H1 (cell line): ENCODE measurements at regions not wholly inside any gene's neighbourhood (a gene's known extent, or its start where the extent isn't known, plus 50 kb on each side); places are given as distances from the start of the nearest gene placed in this dataset.

ENCODE experiments used
- CTCF ChIP-seq, 3 experiments: IDR thresholded peaks; 1 replicate in 2 of 3; 2 replicates in 1 of 3; pipeline versions ENCODE4 v1.5.1 to v1.6.1; 2011; ENCODE audit warnings: low read length in 3 of 3, mild to moderate bottlenecking in 3 of 3, inconsistent platforms in 2 of 3, low read depth in 1 of 3, moderate library complexity in 1 of 3; ENCODE audit not compliant: insufficient read depth in 1 of 3; ENCODE audit errors: control extremely low read depth in 1 of 3
- EP300 ChIP-seq, 2 experiments: IDR thresholded peaks; 1 replicate in 1 of 2; 2 replicates in 1 of 2; pipeline ENCODE4 v1.6.1; 2011 to 2012; ENCODE audit warnings: low read depth in 2 of 2, low read length in 2 of 2, mild to moderate bottlenecking in 2 of 2, borderline replicate concordance in 1 of 2, inconsistent platforms in 1 of 2, moderate library complexity in 1 of 2

- no peak for TF ChIP-seq CTCF (IDR thresholded peaks at IDR 0.05; ENCODE audit: control extremely low read depth in 1 of 3, insufficient read depth in 1 of 3, low read depth in 1 of 3, low read length in 3 of 3)
- no peak for TF ChIP-seq EP300 (IDR thresholded peaks at IDR 0.05; ENCODE audit: borderline replicate concordance in 1 of 2, low read depth in 2 of 2, low read length in 2 of 2)
Observed at GRCh38 chr13:88417801-88418200, 746.6 kb downstream of the SLITRK5 start.
